K562 (cell line): ENCODE measurements at regions not wholly inside any gene's neighbourhood (a gene's known extent, or its start where the extent isn't known, plus 50 kb on each side); places are given as distances from the start of the nearest gene placed in this dataset.

ENCODE experiments used
- ATAC-seq: fragments of 200-7000 bp; cut with Tn5 transposase; 3 replicates; pipeline ENCODE4 v1.9.1; 2020; ENCODE audit warnings: moderate library complexity
- BruUV-seq: library from RNA; stranded (reverse); fragments of 400-500 nt; replicated peaks from 2 replicates; lab custom pipeline; 2021; lab: Mats Ljungman, UMichigan
- CTCF ChIA-PET: fragments of 300-600 bp; formaldehyde crosslinking; extraction: SDS; loops from one replicate; lab custom pipeline; 2021; ENCODE audit warnings: low intra/inter-chr PET ratio; lab: Yijun Ruan, JAX
- POLR2A ChIA-PET: fragments of 300-600, 350-650 bp; sonication (Branson Sonifier 250); formaldehyde crosslinking; extraction: SDS; loops from one replicate; lab custom pipeline; 2021; ENCODE audit warnings: antibody characterized with exemption, inconsistent platforms; lab: Yijun Ruan, JAX
- DNase-seq, 4 experiments: peaks; one replicate each; pipeline versions ENCODE4 v3.0.0 to v3.0.0-alpha.2; 2011 to 2018; ENCODE audit warnings: low spot score in 3 of 4, mixed read lengths in 3 of 4; ENCODE audit errors: extremely low read depth in 1 of 4
- FAIRE-seq: peaks from 2 replicates; lab custom pipeline; 2011; peaks lifted over from hg19 to GRCh38; lab: Jason Lieb, UNC
- H2AFZ ChIP-seq: 2 replicates; pipeline ENCODE4 v1.6.0; 2011; ENCODE audit warnings: low read depth, low read length, control low read depth, inconsistent platforms
- H3K27ac ChIP-seq: fragments of 200-600 bp; 3 replicates; pipeline ENCODE4 v1.8.0; 2011; ENCODE audit warnings: low read depth, mild to moderate bottlenecking, control low read depth, inconsistent platforms, low read length, moderate library complexity, mixed read lengths; ENCODE audit errors: extremely low read depth
- H3K27me3 ChIP-seq, 2 experiments: fragments of 300-600 bp in 1 of 2; 2 replicates in 1 of 2; 3 replicates in 1 of 2; pipeline versions ENCODE4 v1.6.0 to v1.8.0; 2011; ENCODE audit warnings: inconsistent platforms in 2 of 2, low read length in 2 of 2, mild to moderate bottlenecking in 1 of 2, mixed read lengths in 1 of 2, moderate library complexity in 1 of 2; ENCODE audit not compliant: control insufficient read depth in 2 of 2, insufficient read depth in 2 of 2
- H3K36me3 ChIP-seq: fragments of 300-600 bp; 3 replicates; pipeline ENCODE4 v1.8.0; 2011; ENCODE audit warnings: mild to moderate bottlenecking, low read length, inconsistent platforms; ENCODE audit not compliant: control insufficient read depth, insufficient read depth
- H3K4me1 ChIP-seq, 2 experiments: fragments of 200-600 bp in 1 of 2; replicated peaks in 1 of 2; 2 replicates in 1 of 2; 3 replicates in 1 of 2; pipeline versions ENCODE4 v1.5.1 to v1.8.0; 2011; ENCODE audit warnings: inconsistent platforms in 2 of 2, low read length in 2 of 2, mild to moderate bottlenecking in 1 of 2, mixed read lengths in 1 of 2, moderate library complexity in 1 of 2; ENCODE audit not compliant: control insufficient read depth in 2 of 2, insufficient read depth in 2 of 2
- H3K4me2 ChIP-seq: 2 replicates; pipeline ENCODE4 v1.6.1; 2011; ENCODE audit warnings: low read length, control low read depth, inconsistent platforms, mixed read lengths; ENCODE audit not compliant: insufficient read depth
- H3K4me3 ChIP-seq: fragments of 200-600 bp; sonication (generic), shearing (Covaris generic); 2 replicates; pipeline ENCODE4 v1.5.1; 2016; ENCODE audit warnings: control low read depth, inconsistent platforms
- H3K79me2 ChIP-seq: fragments of 200-600 bp; 3 replicates; pipeline ENCODE4 v1.8.0; 2011; ENCODE audit warnings: low read length, inconsistent platforms; ENCODE audit not compliant: control insufficient read depth, insufficient read depth
- H3K9ac ChIP-seq, 2 experiments: 2 replicates each; pipeline versions ENCODE4 v1.6.0 to v1.6.1; 2011; ENCODE audit warnings: low read depth in 2 of 2, low read length in 2 of 2, control low read depth in 1 of 2, inconsistent platforms in 1 of 2, mild to moderate bottlenecking in 1 of 2, mixed read lengths in 1 of 2; ENCODE audit not compliant: insufficient read depth in 1 of 2
- H3K9me1 ChIP-seq: one replicate; pipeline ENCODE4 v1.6.0; 2011; ENCODE audit warnings: inconsistent platforms, mild to moderate bottlenecking, low read length, moderate library complexity; ENCODE audit not compliant: control insufficient read depth, insufficient read depth
- H3K9me3 ChIP-seq: replicated peaks from 2 replicates; pipeline ENCODE4 v1.5.1; 2011; ENCODE audit warnings: low read depth, low read length, inconsistent platforms; ENCODE audit not compliant: control insufficient read depth, insufficient read depth
- H4K20me1 ChIP-seq: replicated peaks from 2 replicates; pipeline ENCODE4 v1.6.1; 2011; ENCODE audit warnings: low read length, inconsistent platforms, mixed read lengths; ENCODE audit not compliant: control insufficient read depth, insufficient read depth
- BACH1 ChIP-seq: fragments of 200-800 bp; sonication (Bioruptor generic); IDR thresholded peaks from 2 replicates; pipeline ENCODE4 v1.6.1; 2016; ENCODE audit warnings: missing genetic modification characterization, missing compliant biosample characterization
- BCLAF1 ChIP-seq, 2 experiments: fragments of 450-650 bp in 1 of 2; IDR thresholded peaks; 2 replicates each; pipeline ENCODE4 v1.6.1; 2011 to 2017; ENCODE audit warnings: low read depth in 2 of 2, antibody characterized with exemption in 1 of 2, borderline replicate concordance in 1 of 2, low read length in 1 of 2, mild to moderate bottlenecking in 1 of 2, mixed read lengths in 1 of 2; ENCODE audit not compliant: control insufficient read depth in 1 of 2
- CREM ChIP-seq: IDR thresholded peaks from 2 replicates; pipeline ENCODE4 v1.6.1; 2014; ENCODE audit warnings: antibody characterized with exemption, low read depth
- MECOM ChIP-seq: fragments of 250-450 bp; sonication (Bioruptor Pico); IDR thresholded peaks from 2 replicates; pipeline ENCODE4 v1.8.0; 2022; ENCODE audit warnings: inconsistent platforms
- MYNN ChIP-seq, 2 experiments: sonication (generic); formaldehyde crosslinking in 1 of 2; IDR thresholded peaks; 2 replicates each; pipeline versions ENCODE4 v1.5.0 to v1.6.1; 2016 to 2020; ENCODE audit warnings: antibody characterized with exemption in 1 of 2, missing genetic modification reagents in 1 of 2
- PCBP2 ChIP-seq: fragments of 200-400 bp; formaldehyde crosslinking; IDR thresholded peaks from 2 replicates; pipeline ENCODE4 v1.6.1; 2018; ENCODE audit warnings: low read length, low read depth, mild to moderate bottlenecking, moderate library complexity; ENCODE audit not compliant: poor library complexity, severe bottlenecking
- SMAD3 ChIP-seq: fragments of 450-650 bp; formaldehyde crosslinking; conservative IDR thresholded peaks from 2 replicates; pipeline ENCODE4 v1.4.0; 2020; ENCODE audit warnings: mild to moderate bottlenecking
- TEAD1 ChIP-seq, 2 experiments: fragments of 450-650 bp in 1 of 2; sonication (generic) in 1 of 2; formaldehyde crosslinking; IDR thresholded peaks; 2 replicates each; pipeline versions ENCODE4 v1.4.0 to v1.8.0; 2020 to 2022; ENCODE audit warnings: mild to moderate bottlenecking in 2 of 2, missing genetic modification reagents in 1 of 2
- ZBTB40 ChIP-seq, 2 experiments: fragments of 450-650 bp in 1 of 2; sonication (generic) in 1 of 2; formaldehyde crosslinking in 1 of 2; IDR thresholded peaks; 2 replicates each; pipeline versions ENCODE4 v1.7.1 to v1.9.0; 2016 to 2022; ENCODE audit warnings: inconsistent platforms in 1 of 2, mild to moderate bottlenecking in 1 of 2, missing genetic modification reagents in 1 of 2
- ZFP1 ChIP-seq: fragments of 450-650 bp; formaldehyde crosslinking; IDR thresholded peaks from 2 replicates; pipeline ENCODE4 v1.4.0; 2020; ENCODE audit warnings: mild to moderate bottlenecking, mixed read lengths
- ZNF778 ChIP-seq: fragments of 450-650 bp; formaldehyde crosslinking; IDR thresholded peaks from 2 replicates; pipeline ENCODE4 v1.4.0; 2020; ENCODE audit warnings: mild to moderate bottlenecking, moderate library complexity
- WGBS: fragments of 100-300 bp; shearing (Covaris generic); methylation state at CpG from one replicate; pipeline ENCODE4 v1.1.6; 2016; ENCODE audit warnings: low coverage, mixed read lengths; ENCODE audit not compliant: insufficient coverage; ENCODE audit errors: missing lambda C conversion rate; 5-methylcytosine and 5-hydroxymethylcytosine counted together
- in situ Hi-C: fragments of 300-500 bp; cut with MboI; formaldehyde crosslinking; loops from 4 replicates; pipeline ENCODE4 v1.15.0; 2018; ENCODE audit warnings: inconsistent platforms, mixed read lengths
- intact Hi-C: fragments of 100-400 bp; cut with micrococcal nuclease; formaldehyde crosslinking; loops from 2 replicates; pipeline ENCODE4 v1.14.2; 2022

- ChIA-PET POLR2A (no interaction called here), CTCF (no interaction called here)
- Histone ChIP-seq H2AFZ (no peak overlapping the region), H3K79me2 (no peaks in the 10 kb centered on the region), H3K4me1 (no peaks in the 10 kb centered on the region), H4K20me1 (no peaks in the 10 kb centered on the region), H3K36me3 (no peaks in the 10 kb centered on the region), H3K9me3 (no peaks in the 10 kb centered on the region), H3K9me1 (no peaks in the 10 kb centered on the region), H3K4me2 (no peak overlapping the region), H3K27me3 (no peaks in the 10 kb centered on the region), H3K4me3 (no peak overlapping the region), H3K27ac (no peak overlapping the region), H3K9ac (no peak overlapping the region)
- ATAC-seq, result no peak
- WGBS, result 9% methylated on average over 5 of the region's 5 CpGs
- BruUV-seq, result no TSS peak
- in situ Hi-C loops (no loop called here), intact Hi-C loops (no loop called here)
- no peak for FAIRE-seq
- no peak for DNase-seq
- no peak for TF ChIP-seq CREM
- TF ChIP-seq PCBP2, result no peak
- TF ChIP-seq SMAD3, result no peak
- no peak for TF ChIP-seq ZFP1
- TF ChIP-seq ZNF778 (CRISPR knock-in tag), result no peak
- no peak for TF ChIP-seq TEAD1 (CRISPR knock-in tag; IDR thresholded peaks at IDR 0.05)
- no peak for TF ChIP-seq MYNN (IDR thresholded peaks at IDR 0.05)
- TF ChIP-seq MYNN (CRISPR knock-in tag; IDR thresholded peaks at IDR 0.05), result no peak
- TF ChIP-seq MECOM (CRISPR knock-in tag), result no peak
- no peak for TF ChIP-seq BACH1
- no peak for TF ChIP-seq BCLAF1 (IDR thresholded peaks at IDR 0.05; ENCODE audit: borderline replicate concordance in 1 of 2, control insufficient read depth in 1 of 2, low read depth in 2 of 2, low read length in 1 of 2)
- no peak for TF ChIP-seq ZBTB40 (IDR thresholded peaks at IDR 0.05)
- TF ChIP-seq ZBTB40 (CRISPR knock-in tag; IDR thresholded peaks at IDR 0.05), result no peak
Observed at GRCh38 chr13:18977857-18978256, 203.8 kb downstream of the TUBA3C start.
